ENCODE measurements at regions not wholly inside any gene's neighbourhood (a gene's known extent, or its start where the extent isn't known, plus 50 kb on each side); places are given as distances from the start of the nearest gene placed in this dataset.
"Not testable (repeated sequence)": the region's sequence is repeated elsewhere in the genome, so short reads cannot be mapped to it uniquely, and the experiment has no call there.

- no peak for DNase-seq
These were observed 228.3 kb upstream of the PKN2 start for GRCh38 chr1:88455621-88456256.

- DNase-seq = no peak
These were observed 226.9 kb upstream of the PKN2 start for GRCh38 chr1:88457197-88457596.

- DNase-seq = no peak
These were observed 223.1 kb upstream of the PKN2 start for GRCh38 chr1:88461007-88461406.

GRCh38 chr1:88462096-88462487 lies 222.0 kb upstream of the PKN2 start:
- DNase-seq = no peak

- DNase-seq = peak; percentile 29
These were observed 221.4 kb upstream of the PKN2 start for GRCh38 chr1:88462488-88463261.

- no peak for DNase-seq
These were observed 220.6 kb upstream of the PKN2 start for GRCh38 chr1:88463401-88463985.

- no peak for DNase-seq
These were observed 218.1 kb upstream of the PKN2 start for GRCh38 chr1:88466011-88466410.

GRCh38 chr1:88466899-88467580 lies 217.0 kb upstream of the PKN2 start:
- no peak for DNase-seq

- DNase-seq = peak; percentile 1
These were observed 211.8 kb upstream of the PKN2 start for GRCh38 chr1:88472298-88472697.

GRCh38 chr1:88472714-88473113 lies 211.4 kb upstream of the PKN2 start:
- DNase-seq = no peak

- DNase-seq = no peak
These were observed 209.3 kb upstream of the PKN2 start for GRCh38 chr1:88474555-88475304.

GRCh38 chr1:88484881-88485280 lies 199.2 kb upstream of the PKN2 start:
- no peak for DNase-seq

GRCh38 chr1:88488237-88488636 lies 195.8 kb upstream of the PKN2 start:
- DNase-seq = peak; percentile 17

- no peak for DNase-seq
These were observed 193.4 kb upstream of the PKN2 start for GRCh38 chr1:88490676-88491075.

- DNase-seq = no peak
These were observed 184.4 kb upstream of the PKN2 start for GRCh38 chr1:88499671-88500070.

- no peak for DNase-seq
These were observed 181.2 kb upstream of the PKN2 start for GRCh38 chr1:88502886-88503285.

- DNase-seq = no peak
These were observed 180.4 kb upstream of the PKN2 start for GRCh38 chr1:88503646-88504045.

- DNase-seq = no peak
These were observed 179.5 kb upstream of the PKN2 start for GRCh38 chr1:88504601-88505000.

- peak; percentile 66 for DNase-seq
These were observed 174.7 kb upstream of the PKN2 start for GRCh38 chr1:88509379-88509778.

- no peak for DNase-seq
These were observed 169.5 kb upstream of the PKN2 start for GRCh38 chr1:88514544-88515060.

GRCh38 chr1:88517499-88517898 lies 166.6 kb upstream of the PKN2 start:
- not testable (repeated sequence) for DNase-seq

GRCh38 chr1:88519156-88519555 lies 164.9 kb upstream of the PKN2 start:
- peak; percentile 77 for DNase-seq

Measured in fibroblast of upper back skin (primary cell).